PC-3 (cell line): ENCODE measurements at regions not wholly inside any gene's neighbourhood (a gene's known extent, or its start where the extent isn't known, plus 50 kb on each side); places are given as distances from the start of the nearest gene placed in this dataset.

Experiments
- ATAC-seq: fragments of 200-7000 bp; cut with Tn5 transposase; 2 replicates; pipeline ENCODE4 v1.9.1; 2020; ENCODE audit warnings: mild to moderate bottlenecking, moderate library complexity
- BruUV-seq: library from RNA; stranded (reverse); fragments of 400-500 nt; replicated peaks from 2 replicates; lab custom pipeline; 2021; lab: Mats Ljungman, UMichigan
- CTCF ChIA-PET: fragments of 300-600 bp; sonication (Branson Sonifier 250); formaldehyde crosslinking; loops from one replicate; lab custom pipeline; 2022; ENCODE audit warnings: antibody characterized with exemption; lab: Charles Lee
- POLR2A ChIA-PET: fragments of 300-600 bp; sonication (Branson Sonifier 250); formaldehyde crosslinking; loops from one replicate; lab custom pipeline; 2022; ENCODE audit warnings: antibody characterized with exemption; ENCODE audit not compliant: unreplicated experiment; lab: Charles Lee
- DNase-seq: peaks from one replicate; pipeline ENCODE4 v3.0.0-alpha.2; 2015
- H2AFZ ChIP-seq: fragments of 300-600 bp; sonication (generic); 2 replicates; pipeline ENCODE4 v1.6.0; 2016; ENCODE audit warnings: antibody characterized with exemption, low read length
- H3F3A ChIP-seq: fragments of 300-600 bp; sonication (generic); one replicate; pipeline ENCODE4 v1.6.0; 2017; ENCODE audit warnings: antibody characterized with exemption, low read length, control low read depth, mild to moderate bottlenecking; ENCODE audit not compliant: unreplicated experiment
- H3K27ac ChIP-seq: fragments of 300-600 bp; sonication (generic); 2 replicates; pipeline ENCODE4 v1.5.1; 2016; ENCODE audit warnings: mild to moderate bottlenecking, low read length
- H3K27me3 ChIP-seq: fragments of 300-600 bp; sonication (generic); 2 replicates; pipeline ENCODE4 v1.6.1; 2016; ENCODE audit warnings: low read length, mixed read lengths
- H3K36me3 ChIP-seq: fragments of 300-600 bp; sonication (generic); 2 replicates; pipeline ENCODE4 v1.6.1; 2016; ENCODE audit warnings: low read depth, mixed run types, low read length, mixed read lengths
- H3K4me1 ChIP-seq: fragments of 300-600 bp; sonication (generic); 2 replicates; pipeline ENCODE4 v1.5.1; 2016; ENCODE audit warnings: low read length; ENCODE audit not compliant: insufficient read depth
- H3K4me2 ChIP-seq: fragments of 300-600 bp; sonication (generic); 2 replicates; pipeline ENCODE4 v1.6.0; 2016; ENCODE audit warnings: low read length
- H3K4me3 ChIP-seq: fragments of 300-600 bp; sonication (generic); 2 replicates; pipeline ENCODE4 v1.5.1; 2016; ENCODE audit warnings: mild to moderate bottlenecking, low read length, mixed read lengths
- H3K79me2 ChIP-seq: fragments of 300-600 bp; sonication (generic); 2 replicates; pipeline ENCODE4 v1.6.1; 2017; ENCODE audit warnings: low read length, mixed read lengths
- H3K9ac ChIP-seq: fragments of 300-600 bp; sonication (generic); 2 replicates; pipeline ENCODE4 v1.6.0; 2016; ENCODE audit warnings: mild to moderate bottlenecking, low read length
- H3K9me2 ChIP-seq: fragments of 300-600 bp; sonication (generic); replicated peaks from 2 replicates; pipeline ENCODE4 v1.6.1; 2016; ENCODE audit warnings: mixed run types, low read length, mixed read lengths
- H3K9me3 ChIP-seq: fragments of 300-600 bp; sonication (generic); 2 replicates; pipeline ENCODE4 v1.6.1; 2016; ENCODE audit warnings: low read length, mixed read lengths
- H4K20me1 ChIP-seq: fragments of 300-600 bp; sonication (generic); 2 replicates; pipeline ENCODE4 v1.6.1; 2016; ENCODE audit warnings: low read length, mixed read lengths
- CTCF ChIP-seq: fragments of 300-600 bp; sonication (generic); conservative IDR thresholded peaks from 2 replicates; pipeline ENCODE4 v1.5.1; 2017; ENCODE audit warnings: antibody characterized with exemption, low read depth, mild to moderate bottlenecking, low read length
- EZH2 ChIP-seq: fragments of 300-600 bp; sonication (generic); IDR thresholded peaks from one replicate; pipeline ENCODE4 v1.6.1; 2017; ENCODE audit warnings: antibody characterized with exemption, mild to moderate bottlenecking, low read length; ENCODE audit not compliant: unreplicated experiment
- EZH2phosphoT487 ChIP-seq: fragments of 300-600 bp; sonication (generic); IDR thresholded peaks from 2 replicates; pipeline ENCODE4 v1.6.1; 2018; ENCODE audit warnings: mild to moderate bottlenecking, antibody characterized with exemption, low read length, borderline replicate concordance
- intact Hi-C: fragments of 100-400 bp; cut with micrococcal nuclease; formaldehyde crosslinking; loops from 2 replicates; pipeline ENCODE4 v1.9.0; 2023

- Histone ChIP-seq H3K27me3 (peaks cover 11% of the 10 kb centered on the region; the same call in 1 of the 2 replicates), H3K9me3 (no peaks in the 10 kb centered on the region), H3K79me2 (no peaks in the 10 kb centered on the region), H3K4me3 (no peak overlapping the region), H3F3A (no peaks in the 10 kb centered on the region), H3K36me3 (no peaks in the 10 kb centered on the region), H2AFZ (no peak overlapping the region), H3K27ac (no peak overlapping the region), H3K4me1 (no peaks in the 10 kb centered on the region), H3K4me2 (no peak overlapping the region), H3K9me2 (no peaks in the 10 kb centered on the region), H3K9ac (no peak overlapping the region), H4K20me1 (no peaks in the 10 kb centered on the region)
- no peak for DNase-seq
- intact Hi-C loops: no loop called here
- no TSS peak for BruUV-seq
- ATAC-seq: no peak
- TF ChIP-seq EZH2phosphoT487 (no peak), EZH2 (no peak), CTCF (no peak)
- ChIA-PET CTCF (no interaction called here), POLR2A (no interaction called here)
These were observed 284.5 kb downstream of the SEC23A start for GRCh38 chr14:38818555-38818954.

GRCh38 chr14:38808734-38809455, 294.1 kb downstream of the SEC23A start:
- intact Hi-C loops: no loop called here
- peak; percentile 16 for DNase-seq

More at GRCh38 chr14:38808734-38809455, 294.1 kb downstream of the SEC23A start:
- ATAC-seq: no peak
- no peaks in the 10 kb centered on the region for H3F3A ChIP-seq
- no peaks in the 10 kb centered on the region for H3K4me1 ChIP-seq
- H3K4me3 ChIP-seq: no peak overlapping the region
- H2AFZ ChIP-seq: peak overlapping the region; percentile 50
- H3K9me2 ChIP-seq: no peaks in the 10 kb centered on the region
- CTCF ChIA-PET: no interaction called here
- no peaks in the 10 kb centered on the region for H3K27me3 ChIP-seq
- POLR2A ChIA-PET: no interaction called here
- H4K20me1 ChIP-seq: no peaks in the 10 kb centered on the region
- H3K27ac ChIP-seq: no peak overlapping the region
- H3K4me2 ChIP-seq: no peak overlapping the region
- H3K79me2 ChIP-seq: no peaks in the 10 kb centered on the region
- BruUV-seq: no TSS peak
- no peaks in the 10 kb centered on the region for H3K9me3 ChIP-seq
- TF ChIP-seq EZH2 (no peak), EZH2phosphoT487 (no peak), CTCF (peak; percentile 46)
- H3K9ac ChIP-seq: no peak overlapping the region
- H3K36me3 ChIP-seq: no peaks in the 10 kb centered on the region
